ENCODE measurements at regions not wholly inside any gene's neighbourhood (a gene's known extent, or its start where the extent isn't known, plus 50 kb on each side); places are given as distances from the start of the nearest gene placed in this dataset.
A peak's percentile ranks its signal among the peaks of the same experiment; 100 is the strongest.

GRCh38 chr6:50927800-50928199 lies 109.1 kb downstream of the TFAP2B start:
- Histone ChIP-seq H3K27ac (peak overlapping the region in 1 of 2 donors; percentile 58), H3K27me3 (no peaks in the 10 kb centered on the region), H3K4me1 (no peaks in the 10 kb centered on the region), H3K9me3 (no peaks in the 10 kb centered on the region), H3K36me3 (no peaks in the 10 kb centered on the region), H3K4me3 (no peak overlapping the region)
- TF ChIP-seq, protein P1, sequence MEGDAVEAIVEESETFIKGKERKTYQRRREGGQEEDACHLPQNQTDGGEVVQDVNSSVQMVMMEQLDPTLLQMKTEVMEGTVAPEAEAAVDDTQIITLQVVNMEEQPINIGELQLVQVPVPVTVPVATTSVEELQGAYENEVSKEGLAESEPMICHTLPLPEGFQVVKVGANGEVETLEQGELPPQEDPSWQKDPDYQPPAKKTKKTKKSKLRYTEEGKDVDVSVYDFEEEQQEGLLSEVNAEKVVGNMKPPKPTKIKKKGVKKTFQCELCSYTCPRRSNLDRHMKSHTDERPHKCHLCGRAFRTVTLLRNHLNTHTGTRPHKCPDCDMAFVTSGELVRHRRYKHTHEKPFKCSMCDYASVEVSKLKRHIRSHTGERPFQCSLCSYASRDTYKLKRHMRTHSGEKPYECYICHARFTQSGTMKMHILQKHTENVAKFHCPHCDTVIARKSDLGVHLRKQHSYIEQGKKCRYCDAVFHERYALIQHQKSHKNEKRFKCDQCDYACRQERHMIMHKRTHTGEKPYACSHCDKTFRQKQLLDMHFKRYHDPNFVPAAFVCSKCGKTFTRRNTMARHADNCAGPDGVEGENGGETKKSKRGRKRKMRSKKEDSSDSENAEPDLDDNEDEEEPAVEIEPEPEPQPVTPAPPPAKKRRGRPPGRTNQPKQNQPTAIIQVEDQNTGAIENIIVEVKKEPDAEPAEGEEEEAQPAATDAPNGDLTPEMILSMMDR (IDR thresholded peaks at IDR 0.05): no peak
- no peak for DNase-seq (ENCODE audit: low spot score)

GRCh38 chr6:50929323-50929722 lies 110.7 kb downstream of the TFAP2B start:
- H3K27me3 ChIP-seq: no peaks in the 10 kb centered on the region

GRCh38 chr6:50935442-50935841 lies 116.8 kb downstream of the TFAP2B start:
- H3K27ac ChIP-seq: no peak overlapping the region
- H3K4me1 ChIP-seq: no peaks in the 10 kb centered on the region
- H3K9me3 ChIP-seq: no peaks in the 10 kb centered on the region
- no peak for DNase-seq (ENCODE audit: low spot score)
- H3K4me3 ChIP-seq: no peak overlapping the region
- no peaks in the 10 kb centered on the region for H3K27me3 ChIP-seq
- H3K36me3 ChIP-seq: no peaks in the 10 kb centered on the region
- TF ChIP-seq, protein P1 (IDR thresholded peaks at IDR 0.05): no peak

More at GRCh38 chr6:50929323-50929722, 110.7 kb downstream of the TFAP2B start:
- no peaks in the 10 kb centered on the region for H3K36me3 ChIP-seq
- TF ChIP-seq, protein P1 (IDR thresholded peaks at IDR 0.05): no peak
- H3K4me3 ChIP-seq: no peak overlapping the region
- H3K4me1 ChIP-seq: no peaks in the 10 kb centered on the region
- no peak overlapping the region for H3K27ac ChIP-seq
- H3K9me3 ChIP-seq: no peaks in the 10 kb centered on the region
- DNase-seq (ENCODE audit: low spot score): no peak

DNA sequence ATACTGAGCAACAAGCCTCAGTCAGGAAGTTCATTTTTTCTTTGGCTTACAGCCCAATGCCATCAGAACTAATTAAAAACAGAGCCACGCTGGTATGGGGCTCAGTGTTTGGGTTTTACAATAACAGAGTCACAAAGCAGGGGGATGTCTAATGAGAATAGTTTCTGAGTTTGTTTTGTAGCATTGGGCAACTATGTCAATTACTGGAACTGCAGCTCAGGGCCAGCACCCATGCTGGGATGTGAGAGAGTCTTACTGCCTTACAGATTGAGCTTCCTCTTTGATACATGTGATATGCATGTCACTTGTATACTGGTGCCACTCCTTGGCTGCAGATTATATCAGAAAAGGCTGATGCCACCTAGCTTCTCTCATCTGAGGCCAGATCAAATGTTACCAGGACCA lies 117.6 kb downstream of the TFAP2B start:
- no peak for DNase-seq (ENCODE audit: low spot score)
- Histone ChIP-seq H3K27me3 (no peaks in the 10 kb centered on the region), H3K9me3 (no peaks in the 10 kb centered on the region), H3K36me3 (no peaks in the 10 kb centered on the region), H3K27ac (no peak overlapping the region), H3K4me3 (no peak overlapping the region), H3K4me1 (no peaks in the 10 kb centered on the region)
- TF ChIP-seq, protein P1 (IDR thresholded peaks at IDR 0.05): no peak

- no peaks in the 10 kb centered on the region for H3K36me3 ChIP-seq
- TF ChIP-seq, protein P1 (IDR thresholded peaks at IDR 0.05): no peak
- H3K27ac ChIP-seq: no peak overlapping the region
- H3K27me3 ChIP-seq: no peaks in the 10 kb centered on the region
- no peaks in the 10 kb centered on the region for H3K9me3 ChIP-seq
- H3K4me3 ChIP-seq: no peak overlapping the region
- no peak for DNase-seq (ENCODE audit: low spot score)
- H3K4me1 ChIP-seq: no peaks in the 10 kb centered on the region
Observed at GRCh38 chr6:50939931-50940330, 121.3 kb downstream of the TFAP2B start.

DNA sequence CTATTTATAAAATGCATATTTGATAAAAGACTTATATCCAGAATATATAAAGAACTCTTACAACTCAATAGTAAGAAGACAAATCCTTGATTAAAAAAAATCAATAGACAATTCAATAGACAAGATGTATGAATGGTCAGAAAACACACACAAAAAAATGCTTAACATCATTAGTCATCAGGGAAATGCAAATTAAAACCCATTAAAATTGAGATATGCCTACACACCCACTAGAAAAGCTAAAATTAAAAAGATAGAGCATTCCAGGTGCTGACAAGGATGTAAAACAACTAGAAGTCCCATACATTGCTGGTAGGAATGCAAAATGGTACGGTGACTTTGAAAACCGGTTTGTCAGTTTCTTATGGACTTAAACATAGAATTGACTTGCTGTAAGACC lies 127.1 kb downstream of the TFAP2B start:
- Histone ChIP-seq H3K36me3 (no peaks in the 10 kb centered on the region), H3K9me3 (no peaks in the 10 kb centered on the region), H3K27me3 (no peaks in the 10 kb centered on the region), H3K4me3 (no peak overlapping the region), H3K27ac (no peak overlapping the region), H3K4me1 (no peaks in the 10 kb centered on the region)
- DNase-seq (ENCODE audit: low spot score): no peak
- TF ChIP-seq, protein P1 (IDR thresholded peaks at IDR 0.05): no peak
